Fibroblast of the conjunctiva (primary cell): ENCODE measurements at regions not wholly inside any gene's neighbourhood (a gene's known extent, or its start where the extent isn't known, plus 50 kb on each side); places are given as distances from the start of the nearest gene placed in this dataset.
"Not testable (repeated sequence)": the region's sequence is repeated elsewhere in the genome, so short reads cannot be mapped to it uniquely, and the experiment has no call there.

Experiments used
- DNase-seq: peaks from one replicate; pipeline ENCODE4 v3.0.0-alpha.2; 2010; ENCODE audit warnings: low read depth

GRCh38 chr9:93813221-93814076, 141.7 kb downstream of the BARX1 start:
- no peak for DNase-seq

GRCh38 chr9:93812410-93812668, 142.8 kb downstream of the BARX1 start:
- no peak for DNase-seq

- no peak for DNase-seq
These were observed 144.9 kb downstream of the BARX1 start for GRCh38 chr9:93810028-93810971.

GRCh38 chr9:93809204-93809940, 145.8 kb downstream of the BARX1 start:
- no peak for DNase-seq

GRCh38 chr9:93808115-93809029, 146.8 kb downstream of the BARX1 start:
- DNase-seq, result no peak

- DNase-seq, result no peak
These were observed 147.7 kb downstream of the BARX1 start for GRCh38 chr9:93807166-93808074.

- no peak for DNase-seq
These were observed 153.4 kb downstream of the BARX1 start for GRCh38 chr9:93801581-93802284.

- no peak for DNase-seq
These were observed 154.0 kb downstream of the BARX1 start for GRCh38 chr9:93801120-93801519.

GRCh38 chr9:93792358-93792757, 162.8 kb downstream of the BARX1 start:
- DNase-seq, result no peak

GRCh38 chr9:93786204-93786603, 169.0 kb downstream of the BARX1 start:
- DNase-seq, result no peak

GRCh38 chr9:93776873-93777272, 178.3 kb downstream of the BARX1 start:
- no peak for DNase-seq

GRCh38 chr9:93776256-93776655, 178.9 kb downstream of the BARX1 start:
- no peak for DNase-seq

GRCh38 chr9:93774331-93775102, 180.6 kb downstream of the BARX1 start:
- no peak for DNase-seq

GRCh38 chr9:93771276-93771675, 183.9 kb downstream of the BARX1 start:
- DNase-seq, result no peak

- no peak for DNase-seq
These were observed 185.4 kb downstream of the PHF2 start for GRCh38 chr9:93761822-93762221.

- DNase-seq, result no peak
These were observed 173.7 kb downstream of the PHF2 start for GRCh38 chr9:93750045-93750444.

- DNase-seq, result not testable (repeated sequence)
These were observed 172.4 kb downstream of the PHF2 start for GRCh38 chr9:93748827-93749226.

GRCh38 chr9:93731963-93732362, 155.6 kb downstream of the PHF2 start:
- no peak for DNase-seq

GRCh38 chr9:93730648-93731047, 154.3 kb downstream of the PHF2 start:
- no peak for DNase-seq
